ENCODE measurements at regions not wholly inside any gene's neighbourhood (a gene's known extent, or its start where the extent isn't known, plus 50 kb on each side); places are given as distances from the start of the nearest gene placed in this dataset.

- Histone ChIP-seq H3K9me3 (ENCODE audit: control insufficient read depth, low read length) (no peaks in the 10 kb centered on the region), H3K4me1 (ENCODE audit: control insufficient read depth, insufficient read depth, low read length) (no peaks in the 10 kb centered on the region), H3K4me3 (ENCODE audit: low read length) (no peak overlapping the region), H3K27ac (ENCODE audit: low read length) (no peak overlapping the region), H3K27me3 (ENCODE audit: control insufficient read depth, insufficient read depth) (no peaks in the 10 kb centered on the region)
- ATAC-seq (peak; percentile 24 to 43), DNase-seq (no peak)
- intact Hi-C loops (cut with DNase I) = no loop called here
- 54% methylated on average over 6 of the region's 6 CpGs for WGBS
Measured at GRCh38 chr6:156703719-156704118, 73.5 kb upstream of the ARID1B start.

- intact Hi-C loops (cut with DNase I) = no loop called here
- no peak for ATAC-seq
- 75% methylated on average over 4 of the region's 4 CpGs for WGBS
- no peak overlapping the region for H3K4me3 ChIP-seq (ENCODE audit: low read length)
- H3K4me1 ChIP-seq (ENCODE audit: control insufficient read depth, insufficient read depth, low read length) = no peaks in the 10 kb centered on the region
- no peak for DNase-seq
- H3K27me3 ChIP-seq (ENCODE audit: control insufficient read depth, insufficient read depth) = no peaks in the 10 kb centered on the region
- H3K27ac ChIP-seq (ENCODE audit: low read length) = no peak overlapping the region
- no peaks in the 10 kb centered on the region for H3K9me3 ChIP-seq (ENCODE audit: control insufficient read depth, low read length)
Measured at GRCh38 chr6:156701966-156702365, 75.2 kb upstream of the ARID1B start.

GRCh38 chr6:156700440-156701057, 76.6 kb upstream of the ARID1B start:
- Histone ChIP-seq H3K4me3 (ENCODE audit: low read length) (no peak overlapping the region), H3K9me3 (ENCODE audit: control insufficient read depth, low read length) (no peaks in the 10 kb centered on the region), H3K27me3 (ENCODE audit: control insufficient read depth, insufficient read depth) (no peaks in the 10 kb centered on the region), H3K27ac (ENCODE audit: low read length) (no peak overlapping the region), H3K4me1 (ENCODE audit: control insufficient read depth, insufficient read depth, low read length) (no peaks in the 10 kb centered on the region)
- no peak for ATAC-seq
- WGBS = 92% methylated on average over 7 of the region's 7 CpGs
- DNase-seq = no peak
- intact Hi-C loops (cut with DNase I) = no loop called here

GRCh38 chr6:156699935-156700334, 77.2 kb upstream of the ARID1B start:
- Histone ChIP-seq H3K27me3 (ENCODE audit: control insufficient read depth, insufficient read depth) (no peaks in the 10 kb centered on the region), H3K27ac (ENCODE audit: low read length) (no peak overlapping the region), H3K4me3 (ENCODE audit: low read length) (no peak overlapping the region), H3K9me3 (ENCODE audit: control insufficient read depth, low read length) (no peaks in the 10 kb centered on the region), H3K4me1 (ENCODE audit: control insufficient read depth, insufficient read depth, low read length) (no peaks in the 10 kb centered on the region)
- WGBS = 92% methylated on average over 3 of the region's 3 CpGs
- intact Hi-C loops (cut with DNase I) = no loop called here
- ATAC-seq (no peak), DNase-seq (no peak)

GRCh38 chr6:156699017-156699421, 78.2 kb upstream of the ARID1B start:
- Histone ChIP-seq H3K4me3 (ENCODE audit: low read length) (no peak overlapping the region), H3K27me3 (ENCODE audit: control insufficient read depth, insufficient read depth) (no peaks in the 10 kb centered on the region), H3K9me3 (ENCODE audit: control insufficient read depth, low read length) (no peaks in the 10 kb centered on the region), H3K27ac (ENCODE audit: low read length) (no peak overlapping the region), H3K4me1 (ENCODE audit: control insufficient read depth, insufficient read depth, low read length) (no peaks in the 10 kb centered on the region)
- DNase-seq (no peak), ATAC-seq (no peak)
- 80% methylated on average over 5 of the region's 5 CpGs for WGBS
- intact Hi-C loops (cut with DNase I) = no loop called here

GRCh38 chr6:156698239-156699016, 78.8 kb upstream of the ARID1B start:
- 83% methylated on average over 9 of the region's 9 CpGs for WGBS
- H3K4me1 ChIP-seq (ENCODE audit: control insufficient read depth, insufficient read depth, low read length) = no peaks in the 10 kb centered on the region
- H3K27ac ChIP-seq (ENCODE audit: low read length) = no peak overlapping the region
- no peaks in the 10 kb centered on the region for H3K27me3 ChIP-seq (ENCODE audit: control insufficient read depth, insufficient read depth)
- no peaks in the 10 kb centered on the region for H3K9me3 ChIP-seq (ENCODE audit: control insufficient read depth, low read length)
- ATAC-seq (no peak), DNase-seq (no peak)
- intact Hi-C loops (cut with DNase I) = no loop called here
- no peak overlapping the region for H3K4me3 ChIP-seq (ENCODE audit: low read length)

- Histone ChIP-seq H3K27me3 (ENCODE audit: control insufficient read depth, insufficient read depth) (no peaks in the 10 kb centered on the region), H3K4me3 (ENCODE audit: low read length) (no peak overlapping the region), H3K9me3 (ENCODE audit: control insufficient read depth, low read length) (no peaks in the 10 kb centered on the region), H3K4me1 (ENCODE audit: control insufficient read depth, insufficient read depth, low read length) (no peaks in the 10 kb centered on the region), H3K27ac (ENCODE audit: low read length) (no peak overlapping the region)
- 70% methylated on average over 5 of the region's 5 CpGs for WGBS
- ATAC-seq = no peak
- intact Hi-C loops (cut with DNase I) = no loop called here
- DNase-seq = no peak
Measured at GRCh38 chr6:156697225-156697830, 79.8 kb upstream of the ARID1B start.

GRCh38 chr6:156695742-156696141, 81.4 kb upstream of the ARID1B start:
- Histone ChIP-seq H3K9me3 (ENCODE audit: control insufficient read depth, low read length) (no peaks in the 10 kb centered on the region), H3K27me3 (ENCODE audit: control insufficient read depth, insufficient read depth) (no peaks in the 10 kb centered on the region), H3K4me1 (ENCODE audit: control insufficient read depth, insufficient read depth, low read length) (no peaks in the 10 kb centered on the region), H3K27ac (ENCODE audit: low read length) (no peak overlapping the region), H3K4me3 (ENCODE audit: low read length) (no peak overlapping the region)
- WGBS = 85% methylated on average over 6 of the region's 6 CpGs
- intact Hi-C loops (cut with DNase I) = no loop called here
- ATAC-seq (no peak), DNase-seq (no peak)

GRCh38 chr6:156694679-156695078, 82.5 kb upstream of the ARID1B start:
- intact Hi-C loops (cut with DNase I) = no loop called here
- no peaks in the 10 kb centered on the region for H3K4me1 ChIP-seq (ENCODE audit: control insufficient read depth, insufficient read depth, low read length)
- ATAC-seq (no peak), DNase-seq (no peak)
- no peaks in the 10 kb centered on the region for H3K9me3 ChIP-seq (ENCODE audit: control insufficient read depth, low read length)
- no peaks in the 10 kb centered on the region for H3K27me3 ChIP-seq (ENCODE audit: control insufficient read depth, insufficient read depth)
- H3K4me3 ChIP-seq (ENCODE audit: low read length) = no peak overlapping the region
- WGBS = 97% methylated on average over 2 of the region's 2 CpGs
- H3K27ac ChIP-seq (ENCODE audit: low read length) = no peak overlapping the region

GRCh38 chr6:156691018-156691417, 86.2 kb upstream of the ARID1B start:
- Histone ChIP-seq H3K27ac (ENCODE audit: low read length) (no peak overlapping the region), H3K27me3 (ENCODE audit: control insufficient read depth, insufficient read depth) (no peaks in the 10 kb centered on the region), H3K4me3 (ENCODE audit: low read length) (no peak overlapping the region), H3K4me1 (ENCODE audit: control insufficient read depth, insufficient read depth, low read length) (no peaks in the 10 kb centered on the region), H3K9me3 (ENCODE audit: control insufficient read depth, low read length) (no peaks in the 10 kb centered on the region)
- DNase-seq (no peak), ATAC-seq (no peak)
- 91% methylated on average over 4 of the region's 4 CpGs for WGBS
- intact Hi-C loops (cut with DNase I) = no loop called here

GRCh38 chr6:156689656-156690055, 87.5 kb upstream of the ARID1B start:
- Histone ChIP-seq H3K4me1 (ENCODE audit: control insufficient read depth, insufficient read depth, low read length) (no peaks in the 10 kb centered on the region), H3K27me3 (ENCODE audit: control insufficient read depth, insufficient read depth) (no peaks in the 10 kb centered on the region), H3K4me3 (ENCODE audit: low read length) (no peak overlapping the region), H3K27ac (ENCODE audit: low read length) (no peak overlapping the region), H3K9me3 (ENCODE audit: control insufficient read depth, low read length) (no peaks in the 10 kb centered on the region)
- no peak for ATAC-seq
- intact Hi-C loops (cut with DNase I) = loop anchor here (5.0 to 10.0 kb wide), 4 partner anchors 88 to 333 kb away; partner anchors contain the start of gene ARID1B (in 2 of the 4)
- WGBS = 86% methylated on average over 2 of the region's 2 CpGs
- no peak for DNase-seq
